IMR-90 (cell line): ENCODE measurements at regions not wholly inside any gene's neighbourhood (a gene's known extent, or its start where the extent isn't known, plus 50 kb on each side); places are given as distances from the start of the nearest gene placed in this dataset.

Source experiments
- MAFK ChIP-seq: IDR thresholded peaks from 2 replicates; pipeline ENCODE4 v1.6.1; 2012; ENCODE audit warnings: low read depth, low read length, improper control_type of control experiment
- POLR2A ChIP-seq: IDR thresholded peaks from 2 replicates; pipeline ENCODE4 v1.6.1; 2012; ENCODE audit warnings: mild to moderate bottlenecking, low read depth, low read length
- RAD21 ChIP-seq: IDR thresholded peaks from 2 replicates; pipeline ENCODE4 v1.6.1; 2012; ENCODE audit warnings: low read length, improper control_type of control experiment
- RCOR1 ChIP-seq: IDR thresholded peaks from 2 replicates; pipeline ENCODE4 v1.6.1; 2012; ENCODE audit warnings: mild to moderate bottlenecking, low read length, improper control_type of control experiment; ENCODE audit not compliant: insufficient replicate concordance
- RFX5 ChIP-seq: IDR thresholded peaks from 2 replicates; pipeline ENCODE4 v1.8.0; 2012; ENCODE audit warnings: low read depth, mild to moderate bottlenecking, low read length, moderate library complexity
- TF ChIP-seq, protein P1 (sequence below): conservative IDR thresholded peaks from 2 replicates; pipeline ENCODE4 v1.5.1; 2012; ENCODE audit warnings: mild to moderate bottlenecking, low read depth, low read length, improper control_type of control experiment

DNA sequence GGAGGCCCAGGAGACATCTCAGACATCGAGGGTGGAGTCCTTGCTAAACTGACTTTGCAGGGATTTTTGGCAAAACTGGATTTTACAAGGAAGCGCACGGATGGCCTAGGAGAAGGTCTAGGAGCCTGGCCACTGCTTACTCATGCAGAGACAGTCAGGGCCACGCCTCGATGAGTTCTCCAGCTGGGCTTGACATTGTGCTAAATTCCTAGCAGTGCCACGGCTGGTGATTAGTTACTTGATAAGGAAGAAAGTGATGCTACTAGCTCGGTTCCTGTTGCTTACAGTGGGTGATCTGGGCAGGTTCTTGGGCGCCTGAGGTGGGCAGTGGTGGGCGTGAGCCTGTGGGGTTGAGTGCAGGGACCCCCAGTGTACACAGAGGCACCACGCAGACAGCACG, 143.4 kb downstream of the SOX1 start:
- TF ChIP-seq POLR2A = no peak
- TF ChIP-seq, protein P1, sequence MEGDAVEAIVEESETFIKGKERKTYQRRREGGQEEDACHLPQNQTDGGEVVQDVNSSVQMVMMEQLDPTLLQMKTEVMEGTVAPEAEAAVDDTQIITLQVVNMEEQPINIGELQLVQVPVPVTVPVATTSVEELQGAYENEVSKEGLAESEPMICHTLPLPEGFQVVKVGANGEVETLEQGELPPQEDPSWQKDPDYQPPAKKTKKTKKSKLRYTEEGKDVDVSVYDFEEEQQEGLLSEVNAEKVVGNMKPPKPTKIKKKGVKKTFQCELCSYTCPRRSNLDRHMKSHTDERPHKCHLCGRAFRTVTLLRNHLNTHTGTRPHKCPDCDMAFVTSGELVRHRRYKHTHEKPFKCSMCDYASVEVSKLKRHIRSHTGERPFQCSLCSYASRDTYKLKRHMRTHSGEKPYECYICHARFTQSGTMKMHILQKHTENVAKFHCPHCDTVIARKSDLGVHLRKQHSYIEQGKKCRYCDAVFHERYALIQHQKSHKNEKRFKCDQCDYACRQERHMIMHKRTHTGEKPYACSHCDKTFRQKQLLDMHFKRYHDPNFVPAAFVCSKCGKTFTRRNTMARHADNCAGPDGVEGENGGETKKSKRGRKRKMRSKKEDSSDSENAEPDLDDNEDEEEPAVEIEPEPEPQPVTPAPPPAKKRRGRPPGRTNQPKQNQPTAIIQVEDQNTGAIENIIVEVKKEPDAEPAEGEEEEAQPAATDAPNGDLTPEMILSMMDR = no peak
- no peak for TF ChIP-seq RAD21
- no peak for TF ChIP-seq MAFK
- no peak for TF ChIP-seq RCOR1
- no peak for TF ChIP-seq RFX5
